ENCODE measurements at regions not wholly inside any gene's neighbourhood (a gene's known extent, or its start where the extent isn't known, plus 50 kb on each side); places are given as distances from the start of the nearest gene placed in this dataset.

GRCh38 chr4:108263057-108263456, 94.3 kb upstream of the LEF1 start:
- DNase-seq = no peak

GRCh38 chr4:108261026-108261425, 92.3 kb upstream of the LEF1 start:
- no peak for DNase-seq

- DNase-seq = no peak
Observed at GRCh38 chr4:108256538-108256937, 87.8 kb upstream of the LEF1 start.

DNA sequence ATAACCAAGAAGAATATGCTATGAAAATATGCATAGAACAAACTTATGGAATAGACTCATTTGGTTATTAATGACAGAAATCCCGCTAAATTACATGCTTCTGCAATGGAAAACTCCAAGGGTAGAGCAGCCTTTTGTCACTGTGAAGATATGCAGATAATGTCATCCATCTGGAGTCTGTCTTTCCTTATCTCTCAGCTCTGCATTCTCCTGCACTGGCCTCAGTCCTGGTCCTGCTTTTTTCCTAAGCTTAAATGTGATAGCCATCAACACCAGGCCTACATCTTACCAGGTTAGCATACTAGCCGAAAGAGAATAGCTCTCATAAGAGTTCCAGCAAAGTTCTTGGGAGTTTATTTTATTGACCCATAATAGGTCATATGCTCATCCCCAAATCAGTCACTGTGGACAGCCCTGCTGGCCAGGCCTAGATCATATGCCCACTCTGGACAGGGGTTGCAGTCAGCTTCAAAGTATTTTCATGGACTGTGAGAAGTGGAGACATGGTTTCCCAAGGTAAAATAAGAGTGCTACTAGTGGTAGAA, 86.5 kb upstream of the LEF1 start:
- no peak for DNase-seq

DNA sequence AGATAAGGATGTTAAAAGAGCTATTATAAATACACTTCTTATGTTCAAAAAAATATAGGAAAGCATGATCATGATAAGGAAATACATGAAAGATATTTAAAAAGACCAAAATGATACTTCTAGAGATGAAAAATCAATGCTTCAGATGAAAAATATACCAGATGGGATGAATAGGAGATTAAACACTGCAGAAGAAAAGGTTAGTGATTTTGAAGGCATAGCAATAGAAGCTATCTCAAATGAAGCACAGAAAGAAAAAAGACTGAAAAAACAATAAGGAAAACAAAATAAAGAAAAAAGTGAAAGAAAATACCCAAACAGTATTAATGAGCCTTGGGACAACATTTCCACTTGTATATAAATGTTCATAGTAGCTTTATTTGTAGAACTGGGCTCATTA, 80.7 kb upstream of the LEF1 start:
- no peak for DNase-seq

- DNase-seq = peak; percentile 41
Observed at GRCh38 chr4:108247387-108248049, 78.8 kb upstream of the LEF1 start.

- DNase-seq = no peak
Observed at GRCh38 chr4:108244606-108245005, 75.9 kb upstream of the LEF1 start.

DNA sequence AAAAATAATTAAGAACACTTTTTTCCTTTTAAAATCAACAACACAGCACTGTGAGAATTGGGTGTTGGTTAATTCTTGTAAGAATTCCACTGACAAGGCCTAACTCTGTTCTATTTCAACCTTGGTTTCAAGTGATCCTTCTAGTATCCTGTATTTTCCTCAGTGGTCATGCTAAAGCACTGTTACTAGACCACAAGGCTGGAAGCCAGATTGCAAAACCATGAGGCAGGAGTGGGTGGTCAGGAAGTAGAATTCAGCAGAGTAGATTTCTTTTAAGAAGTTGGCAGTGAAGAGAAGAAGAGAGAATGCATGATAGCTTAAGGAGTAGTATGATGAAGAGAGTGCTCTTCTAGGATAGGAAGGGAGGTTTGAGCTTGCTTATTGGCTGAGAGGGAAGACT, 71.6 kb upstream of the LEF1 start:
- DNase-seq = peak; percentile 26

GRCh38 chr4:108237693-108238092, 69.0 kb upstream of the LEF1 start:
- no peak for DNase-seq

- DNase-seq = no peak
Observed at GRCh38 chr4:108236264-108236663, 67.5 kb upstream of the LEF1 start.

GRCh38 chr4:108227923-108228322, 59.2 kb upstream of the LEF1 start:
- DNase-seq = no peak

DNA sequence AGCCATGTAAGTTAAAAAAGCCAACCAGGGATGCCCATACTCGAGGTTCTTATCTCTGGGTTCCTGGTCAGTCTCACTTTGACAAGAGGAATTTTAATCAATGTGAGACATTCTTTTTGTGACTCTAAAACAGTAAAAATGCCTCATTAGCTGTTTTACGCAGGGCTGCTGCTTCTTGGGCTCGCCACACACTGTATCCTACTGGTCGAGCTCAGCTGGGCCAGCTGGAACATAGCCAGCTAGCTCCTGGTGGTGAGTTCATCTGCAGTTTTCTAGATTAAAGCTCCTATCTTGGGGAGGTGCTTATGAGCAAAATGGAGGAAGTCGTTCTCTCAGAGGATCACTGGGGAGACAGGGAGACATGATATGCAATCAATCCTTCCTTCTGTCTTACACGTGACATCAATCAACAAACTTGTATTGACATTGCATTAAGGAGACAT, 55.9 kb upstream of the LEF1 start:
- DNase-seq = peak; percentile 28

- no peak for DNase-seq
Observed at GRCh38 chr4:108223313-108223712, 54.6 kb upstream of the LEF1 start.

- DNase-seq = no peak
Observed at GRCh38 chr4:108219998-108220397, 51.3 kb upstream of the LEF1 start.

Data from femur (tissue), 1 donor.